ENCODE measurements at regions not wholly inside any gene's neighbourhood (a gene's known extent, or its start where the extent isn't known, plus 50 kb on each side); places are given as distances from the start of the nearest gene placed in this dataset.

DNA sequence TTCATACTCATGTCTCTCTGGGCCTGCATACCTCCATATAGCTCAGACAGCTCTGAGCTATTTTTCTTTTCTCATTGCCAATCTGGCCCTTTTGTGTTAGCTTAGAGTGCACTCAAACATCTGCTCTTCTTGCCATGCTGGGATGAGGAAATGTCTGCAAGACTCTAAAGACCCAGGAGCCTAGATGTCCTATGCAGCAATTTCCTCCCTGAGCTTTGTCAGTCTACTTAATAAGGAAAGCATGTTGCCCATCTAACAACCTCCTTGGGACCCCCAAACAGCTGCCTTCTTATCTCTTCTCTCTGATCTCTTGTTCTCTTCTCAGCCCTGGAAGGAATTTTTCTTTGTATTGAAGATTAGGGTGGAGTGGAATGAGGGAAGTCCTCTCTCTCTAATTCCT lies 69.2 kb downstream of the UCHL1 start:
- no peak overlapping the region for H3K9ac ChIP-seq (ENCODE audit: low read depth in 1 of 2, low read length in 2 of 2)
- H3K27me3 ChIP-seq (ENCODE audit: control insufficient read depth in 4 of 4, insufficient read depth in 4 of 4, low read length in 3 of 4) = no peaks in the 10 kb centered on the region
- peaks cover 0 to 4% (median 0%) of the 10 kb centered on the region in 4 donors for H3K9me3 ChIP-seq (ENCODE audit: control insufficient read depth in 4 of 4, low read length in 3 of 4)
- H3K4me1 ChIP-seq (ENCODE audit: control insufficient read depth in 4 of 4, insufficient read depth in 4 of 4, low read length in 3 of 4) = no peaks in the 10 kb centered on the region
- no peak overlapping the region for H3K27ac ChIP-seq (ENCODE audit: low read depth in 1 of 2, low read length in 2 of 2)
- no peak overlapping the region for H3K4me3 ChIP-seq (ENCODE audit: low read depth in 1 of 3, low read length in 3 of 3)
- DNase-seq (ENCODE audit: low spot score) = no peak
- TF ChIP-seq SP1 (IDR thresholded peaks at IDR 0.05) = no peak
- no peak for TF ChIP-seq GABPA (IDR thresholded peaks at IDR 0.05 in 1 of 2, conservative IDR thresholded peaks at IDR 0.05 in 1 of 2)
- TF ChIP-seq ATF3 (IDR thresholded peaks at IDR 0.05) = no peak
- TF ChIP-seq FOXA2 (IDR thresholded peaks at IDR 0.05) = no peak
- TF ChIP-seq NR2F2 (IDR thresholded peaks at IDR 0.05) = no peak
- TF ChIP-seq RAD21 (IDR thresholded peaks at IDR 0.05) = no peak
- TF ChIP-seq, protein P1, sequence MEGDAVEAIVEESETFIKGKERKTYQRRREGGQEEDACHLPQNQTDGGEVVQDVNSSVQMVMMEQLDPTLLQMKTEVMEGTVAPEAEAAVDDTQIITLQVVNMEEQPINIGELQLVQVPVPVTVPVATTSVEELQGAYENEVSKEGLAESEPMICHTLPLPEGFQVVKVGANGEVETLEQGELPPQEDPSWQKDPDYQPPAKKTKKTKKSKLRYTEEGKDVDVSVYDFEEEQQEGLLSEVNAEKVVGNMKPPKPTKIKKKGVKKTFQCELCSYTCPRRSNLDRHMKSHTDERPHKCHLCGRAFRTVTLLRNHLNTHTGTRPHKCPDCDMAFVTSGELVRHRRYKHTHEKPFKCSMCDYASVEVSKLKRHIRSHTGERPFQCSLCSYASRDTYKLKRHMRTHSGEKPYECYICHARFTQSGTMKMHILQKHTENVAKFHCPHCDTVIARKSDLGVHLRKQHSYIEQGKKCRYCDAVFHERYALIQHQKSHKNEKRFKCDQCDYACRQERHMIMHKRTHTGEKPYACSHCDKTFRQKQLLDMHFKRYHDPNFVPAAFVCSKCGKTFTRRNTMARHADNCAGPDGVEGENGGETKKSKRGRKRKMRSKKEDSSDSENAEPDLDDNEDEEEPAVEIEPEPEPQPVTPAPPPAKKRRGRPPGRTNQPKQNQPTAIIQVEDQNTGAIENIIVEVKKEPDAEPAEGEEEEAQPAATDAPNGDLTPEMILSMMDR (IDR thresholded peaks at IDR 0.05; ENCODE audit: low read depth, low read length, missing input control) = no peak
- no peak for TF ChIP-seq EGR1 (IDR thresholded peaks at IDR 0.05; ENCODE audit: low read depth in 2 of 2)
- no peak for TF ChIP-seq YY1 (IDR thresholded peaks at IDR 0.05)
- H3K36me3 ChIP-seq (ENCODE audit: control insufficient read depth in 4 of 4, insufficient read depth in 3 of 4, low read depth in 1 of 4, low read length in 3 of 4) = no peaks in the 10 kb centered on the region

- no peaks in the 10 kb centered on the region for H3K36me3 ChIP-seq (ENCODE audit: control insufficient read depth in 4 of 4, insufficient read depth in 3 of 4, low read depth in 1 of 4, low read length in 3 of 4)
- H3K9ac ChIP-seq (ENCODE audit: low read depth in 1 of 2, low read length in 2 of 2) = no peak overlapping the region
- H3K4me3 ChIP-seq (ENCODE audit: low read depth in 1 of 3, low read length in 3 of 3) = no peak overlapping the region
- no peaks in the 10 kb centered on the region for H3K27me3 ChIP-seq (ENCODE audit: control insufficient read depth in 4 of 4, insufficient read depth in 4 of 4, low read length in 3 of 4)
- H3K9me3 ChIP-seq (ENCODE audit: control insufficient read depth in 4 of 4, low read length in 3 of 4) = no peaks in the 10 kb centered on the region
- no peak for TF ChIP-seq GABPA (IDR thresholded peaks at IDR 0.05 in 1 of 2, conservative IDR thresholded peaks at IDR 0.05 in 1 of 2)
- no peak for TF ChIP-seq YY1 (IDR thresholded peaks at IDR 0.05)
- no peak for TF ChIP-seq RXRA (IDR thresholded peaks at IDR 0.05)
- TF ChIP-seq JUND (IDR thresholded peaks at IDR 0.05) = no peak
- no peak for TF ChIP-seq TAF1 (conservative IDR thresholded peaks at IDR 0.05)
- H3K4me1 ChIP-seq (ENCODE audit: control insufficient read depth in 4 of 4, insufficient read depth in 4 of 4, low read length in 3 of 4) = no peaks in the 10 kb centered on the region
- H3K27ac ChIP-seq (ENCODE audit: low read depth in 1 of 2, low read length in 2 of 2) = no peak overlapping the region
- DNase-seq (ENCODE audit: low spot score) = no peak
- 96% methylated on average over 1 of the region's 1 CpG for WGBS
These were observed 70.0 kb downstream of the UCHL1 start for GRCh38 chr4:41326776-41327175.

DNA sequence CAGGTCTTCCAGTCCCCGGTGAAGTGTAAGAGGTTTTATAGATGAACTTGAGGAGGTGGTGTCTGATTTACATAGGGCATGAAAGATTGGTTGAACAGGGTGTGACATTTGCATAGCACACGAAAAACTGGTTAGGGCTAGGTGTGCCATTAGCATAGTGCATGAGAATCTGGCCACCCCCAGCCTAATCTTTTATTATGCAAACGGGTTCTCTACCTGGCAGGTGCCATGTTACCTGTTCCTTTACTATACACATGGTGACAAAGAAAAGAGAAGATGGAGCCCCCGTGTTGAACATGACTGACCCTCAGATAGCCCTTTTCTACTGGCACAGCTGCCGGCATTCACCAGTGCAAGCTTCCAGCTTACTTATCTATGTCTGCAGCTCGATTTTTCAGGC lies 71.0 kb downstream of the UCHL1 start:
- no peak for DNase-seq (ENCODE audit: low spot score)
- TF ChIP-seq, protein P1 (IDR thresholded peaks at IDR 0.05; ENCODE audit: low read depth, low read length, missing input control) = no peak
- TF ChIP-seq SP1 (IDR thresholded peaks at IDR 0.05) = no peak
- no peak for TF ChIP-seq RAD21 (IDR thresholded peaks at IDR 0.05)
- no peak for TF ChIP-seq TAF1 (conservative IDR thresholded peaks at IDR 0.05)
- no peak for TF ChIP-seq HNF4G (IDR thresholded peaks at IDR 0.05)
- WGBS = 66% methylated on average over 6 of the region's 6 CpGs
- Histone ChIP-seq H3K4me1 (ENCODE audit: control insufficient read depth in 4 of 4, insufficient read depth in 4 of 4, low read length in 3 of 4) (no peaks in the 10 kb centered on the region), H3K27ac (ENCODE audit: low read depth in 1 of 2, low read length in 2 of 2) (no peak overlapping the region), H3K36me3 (ENCODE audit: control insufficient read depth in 4 of 4, insufficient read depth in 3 of 4, low read depth in 1 of 4, low read length in 3 of 4) (no peaks in the 10 kb centered on the region), H3K4me3 (ENCODE audit: low read depth in 1 of 3, low read length in 3 of 3) (no peak overlapping the region), H3K9ac (ENCODE audit: low read depth in 1 of 2, low read length in 2 of 2) (no peak overlapping the region), H3K27me3 (ENCODE audit: control insufficient read depth in 4 of 4, insufficient read depth in 4 of 4, low read length in 3 of 4) (no peaks in the 10 kb centered on the region), H3K9me3 (ENCODE audit: control insufficient read depth in 4 of 4, low read length in 3 of 4) (no peaks in the 10 kb centered on the region)
